Activated CD8-positive, alpha-beta T cell treated with anti-CD3 and anti-CD28 coated beads for 36 hours (primary cell): ENCODE measurements at regions not wholly inside any gene's neighbourhood (a gene's known extent, or its start where the extent isn't known, plus 50 kb on each side); places are given as distances from the start of the nearest gene placed in this dataset.

Source experiments
- ATAC-seq: fragments of 200-7000 bp; cut with Tn5 transposase; one replicate; pipeline ENCODE4 v1.10.0; 2021; ENCODE audit warnings: mild to moderate bottlenecking, moderate library complexity
- CTCF ChIA-PET: fragments of 350-600 bp; sonication (Branson Sonifier 250); formaldehyde crosslinking; loops from one replicate; lab custom pipeline; 2021; ENCODE audit warnings: antibody characterized with exemption; lab: Charles Lee
- POLR2A ChIA-PET: fragments of 350-600 bp; sonication (Branson Sonifier 250); formaldehyde crosslinking; loops from one replicate; lab custom pipeline; 2021; ENCODE audit warnings: antibody characterized with exemption; lab: Charles Lee
- DNase-seq: peaks from one replicate; pipeline ENCODE4 v3.0.0-alpha.2; 2020
- H3K27ac Mint-ChIP-seq: one replicate; pipeline ENCODE4 v1.8.0; 2021; ENCODE audit warnings: mild to moderate bottlenecking, mixed read lengths
- H3K27me3 Mint-ChIP-seq: one replicate; pipeline ENCODE4 v1.8.0; 2021; ENCODE audit warnings: mixed read lengths
- H3K36me3 Mint-ChIP-seq: one replicate; pipeline ENCODE4 v1.8.0; 2021; ENCODE audit warnings: low read depth, mixed read lengths
- H3K4me1 Mint-ChIP-seq: one replicate; pipeline ENCODE4 v1.8.0; 2021; ENCODE audit warnings: low read depth, mixed read lengths
- H3K4me3 Mint-ChIP-seq: one replicate; pipeline ENCODE4 v1.8.0; 2021; ENCODE audit warnings: mild to moderate bottlenecking, moderate library complexity, mixed read lengths
- H3K9me3 Mint-ChIP-seq: one replicate; pipeline ENCODE4 v1.8.0; 2021; ENCODE audit warnings: mixed read lengths
- CTCF ChIP-seq: fragments of 200-600 bp; IDR thresholded peaks from one replicate; pipeline ENCODE4 v1.8.0; 2022; ENCODE audit warnings: antibody characterized with exemption, mild to moderate bottlenecking
- intact Hi-C: fragments of 100-400 bp; cut with micrococcal nuclease; formaldehyde crosslinking; loops from one replicate; pipeline ENCODE4 v1.10.0; 2022

- H3K27me3 Mint-ChIP-seq: no peaks in the 10 kb centered on the region
- POLR2A ChIA-PET: no interaction called here
- CTCF ChIA-PET: no interaction called here
- H3K4me3 Mint-ChIP-seq: no peak overlapping the region
- H3K27ac Mint-ChIP-seq: no peak overlapping the region
- DNase-seq (no peak), ATAC-seq (no peak)
- no peak for TF ChIP-seq CTCF
- H3K36me3 Mint-ChIP-seq: no peaks in the 10 kb centered on the region
- peaks cover 5% of the 10 kb centered on the region for H3K9me3 Mint-ChIP-seq
- H3K4me1 Mint-ChIP-seq: no peaks in the 10 kb centered on the region
- intact Hi-C loops: no loop called here
Measured at GRCh38 chr5:144798595-144798994, 627.9 kb downstream of the KCTD16 start.

- Mint-ChIP-seq H3K9me3 (peaks cover 18% of the 10 kb centered on the region), H3K36me3 (no peaks in the 10 kb centered on the region), H3K27ac (no peak overlapping the region), H3K4me3 (no peak overlapping the region), H3K4me1 (no peaks in the 10 kb centered on the region), H3K27me3 (no peaks in the 10 kb centered on the region)
- intact Hi-C loops: no loop called here
- TF ChIP-seq CTCF: no peak
- ChIA-PET CTCF (no interaction called here), POLR2A (no interaction called here)
- DNase-seq (no peak), ATAC-seq (no peak)
Measured at GRCh38 chr5:144794922-144795321, 624.2 kb downstream of the KCTD16 start.

- no peak overlapping the region for H3K4me3 Mint-ChIP-seq
- peaks cover 15% of the 10 kb centered on the region for H3K9me3 Mint-ChIP-seq
- POLR2A ChIA-PET: no interaction called here
- CTCF ChIA-PET: no interaction called here
- no peaks in the 10 kb centered on the region for H3K27me3 Mint-ChIP-seq
- H3K4me1 Mint-ChIP-seq: no peaks in the 10 kb centered on the region
- intact Hi-C loops: no loop called here
- no peak overlapping the region for H3K27ac Mint-ChIP-seq
- ATAC-seq (no peak), DNase-seq (no peak)
- H3K36me3 Mint-ChIP-seq: no peaks in the 10 kb centered on the region
- TF ChIP-seq CTCF: no peak
Measured at GRCh38 chr5:144788556-144788955, 617.9 kb downstream of the KCTD16 start.

- no peak for TF ChIP-seq CTCF
- POLR2A ChIA-PET: no interaction called here
- Mint-ChIP-seq H3K9me3 (peaks cover 15% of the 10 kb centered on the region), H3K27me3 (no peaks in the 10 kb centered on the region), H3K4me3 (no peak overlapping the region), H3K36me3 (no peaks in the 10 kb centered on the region), H3K4me1 (no peaks in the 10 kb centered on the region), H3K27ac (no peak overlapping the region)
- ATAC-seq: no peak
- no peak for DNase-seq
- CTCF ChIA-PET: no interaction called here
- intact Hi-C loops: no loop called here
Measured at GRCh38 chr5:144788046-144788445, 617.4 kb downstream of the KCTD16 start.

GRCh38 chr5:144779368-144779767 is 608.7 kb downstream of the KCTD16 start:
- Mint-ChIP-seq H3K27ac (no peak overlapping the region), H3K4me3 (no peak overlapping the region), H3K36me3 (no peaks in the 10 kb centered on the region), H3K4me1 (no peaks in the 10 kb centered on the region), H3K27me3 (no peaks in the 10 kb centered on the region), H3K9me3 (peaks cover 4% of the 10 kb centered on the region)
- ChIA-PET POLR2A (no interaction called here), CTCF (no interaction called here)
- intact Hi-C loops: no loop called here
- no peak for ATAC-seq
- no peak for DNase-seq
- no peak for TF ChIP-seq CTCF
